GM12878 (cell line): ENCODE measurements at regions not wholly inside any gene's neighbourhood (a gene's known extent, or its start where the extent isn't known, plus 50 kb on each side); places are given as distances from the start of the nearest gene placed in this dataset.
A peak's percentile ranks its signal among the peaks of the same experiment; 100 is the strongest.

Experiments used
- BCL11A ChIP-seq: IDR thresholded peaks from 2 replicates; pipeline ENCODE4 v1.6.1; 2011; ENCODE audit warnings: low read depth, low read length
- CEBPB ChIP-seq, 2 experiments: fragments of 150-350 bp in 1 of 2; IDR thresholded peaks; 2 replicates each; pipeline ENCODE4 v1.6.1; 2012 to 2014; ENCODE audit warnings: low read depth in 2 of 2, low read length in 2 of 2, borderline replicate concordance in 1 of 2, inconsistent platforms in 1 of 2
- CHD1 ChIP-seq: IDR thresholded peaks from 2 replicates; pipeline ENCODE4 v1.6.1; 2012; ENCODE audit warnings: low read depth, low read length, improper control_type of control experiment
- FOXK2 ChIP-seq: fragments of 450-650 bp; IDR thresholded peaks from 2 replicates; pipeline ENCODE4 v1.6.1; 2017; ENCODE audit warnings: mild to moderate bottlenecking, moderate library complexity
- FOXM1 ChIP-seq: IDR thresholded peaks from 2 replicates; pipeline ENCODE4 v1.6.1; 2012; ENCODE audit warnings: low read depth, mild to moderate bottlenecking, inconsistent platforms, low read length, moderate library complexity
- HDAC6 ChIP-seq: fragments of 200-600 bp; sonication (generic); IDR thresholded peaks from one replicate; pipeline ENCODE4 v1.8.0; 2017; ENCODE audit warnings: antibody characterized with exemption; ENCODE audit not compliant: unreplicated experiment
- IKZF2 ChIP-seq, 2 experiments: fragments of 450-650 bp; IDR thresholded peaks; 2 replicates each; pipeline ENCODE4 v1.6.1; 2017; ENCODE audit warnings: mild to moderate bottlenecking in 2 of 2, moderate library complexity in 2 of 2
- KAT2A ChIP-seq: conservative IDR thresholded peaks from 2 replicates; pipeline ENCODE4 v1.6.1; 2011; ENCODE audit warnings: low read depth, low read length; ENCODE audit not compliant: control insufficient read depth
- KDM1A ChIP-seq: fragments of 200-600 bp; sonication (generic); IDR thresholded peaks from 2 replicates; pipeline ENCODE4 v1.6.1; 2016; ENCODE audit warnings: borderline replicate concordance
- MYB ChIP-seq: fragments of 150-350 bp; IDR thresholded peaks from 2 replicates; pipeline ENCODE4 v1.6.1; 2014; ENCODE audit warnings: mild to moderate bottlenecking, low read depth, low read length, borderline replicate concordance
- NRF1 ChIP-seq: conservative IDR thresholded peaks from 2 replicates; pipeline ENCODE4 v1.6.1; 2011; ENCODE audit warnings: mild to moderate bottlenecking, low read depth, low read length, improper control_type of control experiment
- SMARCA5 ChIP-seq: fragments of 450-650 bp; IDR thresholded peaks from 2 replicates; pipeline ENCODE4 v1.6.1; 2017; ENCODE audit warnings: mild to moderate bottlenecking
- STAT3 ChIP-seq: IDR thresholded peaks from 2 replicates; pipeline ENCODE4 v1.6.1; 2011; ENCODE audit warnings: low read depth, low read length, improper control_type of control experiment
- SUPT20H ChIP-seq: IDR thresholded peaks from 2 replicates; pipeline ENCODE4 v1.6.1; 2011; ENCODE audit warnings: low read depth, mild to moderate bottlenecking, low read length, moderate library complexity, borderline replicate concordance; ENCODE audit not compliant: control insufficient read depth
- TARDBP ChIP-seq: IDR thresholded peaks from 2 replicates; pipeline ENCODE4 v1.6.1; 2016; ENCODE audit warnings: borderline replicate concordance
- YBX1 ChIP-seq: fragments of 450-650 bp; IDR thresholded peaks from 2 replicates; pipeline ENCODE4 v1.6.1; 2016; ENCODE audit warnings: antibody characterized with exemption
- ZZZ3 ChIP-seq: IDR thresholded peaks from 2 replicates; pipeline ENCODE4 v1.6.1; 2011; ENCODE audit warnings: low read depth; ENCODE audit not compliant: control insufficient read depth, insufficient read length
- TF ChIP-seq, protein P1 (sequence below): IDR thresholded peaks from 2 replicates; pipeline ENCODE4 v1.6.1; 2012; ENCODE audit warnings: low read length, inconsistent platforms
- TF ChIP-seq, protein P2 (sequence below), 3 experiments: IDR thresholded peaks in 2 of 3; conservative IDR thresholded peaks in 1 of 3; 2 replicates each; pipeline ENCODE4 v1.5.1; 2011; ENCODE audit warnings: low read depth in 3 of 3, low read length in 3 of 3, mild to moderate bottlenecking in 3 of 3, control low read depth in 2 of 3, moderate library complexity in 2 of 3, inconsistent platforms in 1 of 3, mixed read lengths in 1 of 3; ENCODE audit not compliant: control insufficient read depth in 2 of 3, insufficient read depth in 1 of 3; ENCODE audit errors: extremely low read depth in 1 of 3
- TF ChIP-seq, protein P3 (sequence below): fragments of 450-650 bp; IDR thresholded peaks from 2 replicates; pipeline ENCODE4 v1.6.1; 2016; ENCODE audit warnings: mild to moderate bottlenecking, moderate library complexity, borderline replicate concordance
- TF ChIP-seq, protein P4 (sequence below): fragments of 450-650 bp; formaldehyde crosslinking; IDR thresholded peaks from 2 replicates; pipeline ENCODE4 v1.4.0; 2020; ENCODE audit warnings: mild to moderate bottlenecking, moderate library complexity

DNA sequence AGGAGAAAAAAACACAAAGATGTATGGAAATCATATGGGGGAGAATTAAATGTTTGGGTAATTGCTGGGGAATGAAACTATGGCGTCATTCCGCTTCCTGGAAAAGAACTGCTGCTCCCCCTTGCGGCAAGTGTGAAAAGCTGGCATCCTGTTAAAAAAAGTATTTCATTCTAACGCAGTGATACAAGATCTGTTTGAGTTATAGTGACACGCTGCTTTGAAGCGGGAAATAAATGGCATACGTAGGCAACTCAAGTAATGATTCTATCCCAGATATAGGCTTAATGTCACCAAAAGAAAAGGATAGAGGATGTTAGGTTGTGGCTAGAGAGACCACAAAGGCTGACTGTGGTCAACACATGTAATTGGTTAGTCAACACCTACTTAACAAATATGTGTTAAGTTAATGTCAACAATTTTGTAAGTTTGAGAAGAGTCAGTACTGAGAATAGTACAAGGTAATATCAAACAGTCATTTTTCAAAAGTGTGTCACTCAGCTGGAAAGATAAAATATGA is 70.2 kb upstream of the ALDH1A1 start (continued):
- TF ChIP-seq IKZF2 (IDR thresholded peaks at IDR 0.05) (no peak), NRF1 (no peak), HDAC6 (no peak), STAT3 (peak; percentile 59; the same call in 1 of the 2 replicates), YBX1 (no peak), BCL11A (no peak), SMARCA5 (no peak), SUPT20H (no peak), CHD1 (no peak), KAT2A (no peak), TARDBP (no peak), CEBPB (IDR thresholded peaks at IDR 0.05; ENCODE audit: borderline replicate concordance in 1 of 2, low read depth in 2 of 2, low read length in 2 of 2) (no peak), KDM1A (no peak), MYB (no peak), ZZZ3 (no peak), FOXM1 (no peak), FOXK2 (no peak)
- TF ChIP-seq, protein P1, sequence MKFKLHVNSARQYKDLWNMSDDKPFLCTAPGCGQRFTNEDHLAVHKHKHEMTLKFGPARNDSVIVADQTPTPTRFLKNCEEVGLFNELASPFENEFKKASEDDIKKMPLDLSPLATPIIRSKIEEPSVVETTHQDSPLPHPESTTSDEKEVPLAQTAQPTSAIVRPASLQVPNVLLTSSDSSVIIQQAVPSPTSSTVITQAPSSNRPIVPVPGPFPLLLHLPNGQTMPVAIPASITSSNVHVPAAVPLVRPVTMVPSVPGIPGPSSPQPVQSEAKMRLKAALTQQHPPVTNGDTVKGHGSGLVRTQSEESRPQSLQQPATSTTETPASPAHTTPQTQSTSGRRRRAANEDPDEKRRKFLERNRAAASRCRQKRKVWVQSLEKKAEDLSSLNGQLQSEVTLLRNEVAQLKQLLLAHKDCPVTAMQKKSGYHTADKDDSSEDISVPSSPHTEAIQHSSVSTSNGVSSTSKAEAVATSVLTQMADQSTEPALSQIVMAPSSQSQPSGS = peak; percentile 58
- TF ChIP-seq, protein P2, sequence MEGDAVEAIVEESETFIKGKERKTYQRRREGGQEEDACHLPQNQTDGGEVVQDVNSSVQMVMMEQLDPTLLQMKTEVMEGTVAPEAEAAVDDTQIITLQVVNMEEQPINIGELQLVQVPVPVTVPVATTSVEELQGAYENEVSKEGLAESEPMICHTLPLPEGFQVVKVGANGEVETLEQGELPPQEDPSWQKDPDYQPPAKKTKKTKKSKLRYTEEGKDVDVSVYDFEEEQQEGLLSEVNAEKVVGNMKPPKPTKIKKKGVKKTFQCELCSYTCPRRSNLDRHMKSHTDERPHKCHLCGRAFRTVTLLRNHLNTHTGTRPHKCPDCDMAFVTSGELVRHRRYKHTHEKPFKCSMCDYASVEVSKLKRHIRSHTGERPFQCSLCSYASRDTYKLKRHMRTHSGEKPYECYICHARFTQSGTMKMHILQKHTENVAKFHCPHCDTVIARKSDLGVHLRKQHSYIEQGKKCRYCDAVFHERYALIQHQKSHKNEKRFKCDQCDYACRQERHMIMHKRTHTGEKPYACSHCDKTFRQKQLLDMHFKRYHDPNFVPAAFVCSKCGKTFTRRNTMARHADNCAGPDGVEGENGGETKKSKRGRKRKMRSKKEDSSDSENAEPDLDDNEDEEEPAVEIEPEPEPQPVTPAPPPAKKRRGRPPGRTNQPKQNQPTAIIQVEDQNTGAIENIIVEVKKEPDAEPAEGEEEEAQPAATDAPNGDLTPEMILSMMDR (IDR thresholded peaks at IDR 0.05 in 2 of 3, conservative IDR thresholded peaks at IDR 0.05 in 1 of 3; ENCODE audit: control insufficient read depth in 2 of 3, extremely low read depth in 1 of 3, insufficient read depth in 1 of 3, low read depth in 3 of 3, low read length in 3 of 3) = peak; percentile 65 to 78 (median 70); a peak in 5 of 6 replicates
- TF ChIP-seq, protein P3, sequence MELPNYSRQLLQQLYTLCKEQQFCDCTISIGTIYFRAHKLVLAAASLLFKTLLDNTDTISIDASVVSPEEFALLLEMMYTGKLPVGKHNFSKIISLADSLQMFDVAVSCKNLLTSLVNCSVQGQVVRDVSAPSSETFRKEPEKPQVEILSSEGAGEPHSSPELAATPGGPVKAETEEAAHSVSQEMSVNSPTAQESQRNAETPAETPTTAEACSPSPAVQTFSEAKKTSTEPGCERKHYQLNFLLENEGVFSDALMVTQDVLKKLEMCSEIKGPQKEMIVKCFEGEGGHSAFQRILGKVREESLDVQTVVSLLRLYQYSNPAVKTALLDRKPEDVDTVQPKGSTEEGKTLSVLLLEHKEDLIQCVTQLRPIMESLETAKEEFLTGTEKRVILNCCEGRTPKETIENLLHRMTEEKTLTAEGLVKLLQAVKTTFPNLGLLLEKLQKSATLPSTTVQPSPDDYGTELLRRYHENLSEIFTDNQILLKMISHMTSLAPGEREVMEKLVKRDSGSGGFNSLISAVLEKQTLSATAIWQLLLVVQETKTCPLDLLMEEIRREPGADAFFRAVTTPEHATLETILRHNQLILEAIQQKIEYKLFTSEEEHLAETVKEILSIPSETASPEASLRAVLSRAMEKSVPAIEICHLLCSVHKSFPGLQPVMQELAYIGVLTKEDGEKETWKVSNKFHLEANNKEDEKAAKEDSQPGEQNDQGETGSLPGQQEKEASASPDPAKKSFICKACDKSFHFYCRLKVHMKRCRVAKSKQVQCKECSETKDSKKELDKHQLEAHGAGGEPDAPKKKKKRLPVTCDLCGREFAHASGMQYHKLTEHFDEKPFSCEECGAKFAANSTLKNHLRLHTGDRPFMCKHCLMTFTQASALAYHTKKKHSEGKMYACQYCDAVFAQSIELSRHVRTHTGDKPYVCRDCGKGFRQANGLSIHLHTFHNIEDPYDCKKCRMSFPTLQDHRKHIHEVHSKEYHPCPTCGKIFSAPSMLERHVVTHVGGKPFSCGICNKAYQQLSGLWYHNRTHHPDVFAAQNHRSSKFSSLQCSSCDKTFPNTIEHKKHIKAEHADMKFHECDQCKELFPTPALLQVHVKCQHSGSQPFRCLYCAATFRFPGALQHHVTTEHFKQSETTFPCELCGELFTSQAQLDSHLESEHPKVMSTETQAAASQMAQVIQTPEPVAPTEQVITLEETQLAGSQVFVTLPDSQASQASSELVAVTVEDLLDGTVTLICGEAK = no peak
- TF ChIP-seq, protein P4, sequence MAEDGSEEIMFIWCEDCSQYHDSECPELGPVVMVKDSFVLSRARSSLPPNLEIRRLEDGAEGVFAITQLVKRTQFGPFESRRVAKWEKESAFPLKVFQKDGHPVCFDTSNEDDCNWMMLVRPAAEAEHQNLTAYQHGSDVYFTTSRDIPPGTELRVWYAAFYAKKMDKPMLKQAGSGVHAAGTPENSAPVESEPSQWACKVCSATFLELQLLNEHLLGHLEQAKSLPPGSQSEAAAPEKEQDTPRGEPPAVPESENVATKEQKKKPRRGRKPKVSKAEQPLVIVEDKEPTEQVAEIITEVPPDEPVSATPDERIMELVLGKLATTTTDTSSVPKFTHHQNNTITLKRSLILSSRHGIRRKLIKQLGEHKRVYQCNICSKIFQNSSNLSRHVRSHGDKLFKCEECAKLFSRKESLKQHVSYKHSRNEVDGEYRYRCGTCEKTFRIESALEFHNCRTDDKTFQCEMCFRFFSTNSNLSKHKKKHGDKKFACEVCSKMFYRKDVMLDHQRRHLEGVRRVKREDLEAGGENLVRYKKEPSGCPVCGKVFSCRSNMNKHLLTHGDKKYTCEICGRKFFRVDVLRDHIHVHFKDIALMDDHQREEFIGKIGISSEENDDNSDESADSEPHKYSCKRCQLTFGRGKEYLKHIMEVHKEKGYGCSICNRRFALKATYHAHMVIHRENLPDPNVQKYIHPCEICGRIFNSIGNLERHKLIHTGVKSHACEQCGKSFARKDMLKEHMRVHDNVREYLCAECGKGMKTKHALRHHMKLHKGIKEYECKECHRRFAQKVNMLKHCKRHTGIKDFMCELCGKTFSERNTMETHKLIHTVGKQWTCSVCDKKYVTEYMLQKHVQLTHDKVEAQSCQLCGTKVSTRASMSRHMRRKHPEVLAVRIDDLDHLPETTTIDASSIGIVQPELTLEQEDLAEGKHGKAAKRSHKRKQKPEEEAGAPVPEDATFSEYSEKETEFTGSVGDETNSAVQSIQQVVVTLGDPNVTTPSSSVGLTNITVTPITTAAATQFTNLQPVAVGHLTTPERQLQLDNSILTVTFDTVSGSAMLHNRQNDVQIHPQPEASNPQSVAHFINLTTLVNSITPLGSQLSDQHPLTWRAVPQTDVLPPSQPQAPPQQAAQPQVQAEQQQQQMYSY (CRISPR knock-in tag) = no peak
